HUDEP-2 (cell line): ENCODE measurements at regions not wholly inside any gene's neighbourhood (a gene's known extent, or its start where the extent isn't known, plus 50 kb on each side); places are given as distances from the start of the nearest gene placed in this dataset.
"Not testable (repeated sequence)": the region's sequence is repeated elsewhere in the genome, so short reads cannot be mapped to it uniquely, and the experiment has no call there.

Experiments
- DNase-seq, 76 experiments: peaks; one replicate each; lab custom pipeline; 2025; ENCODE audit not compliant: unreplicated experiment in 76 of 76; lab: John Stamatoyannopoulos, UW

GRCh38 chr5:107020626-107021025 lies 650.1 kb downstream of the EFNA5 start:
- no peak for DNase-seq

- DNase-seq: no peak
Measured at GRCh38 chr5:107017616-107018015, 653.1 kb downstream of the EFNA5 start.

- no peak for DNase-seq
Measured at GRCh38 chr5:107012371-107012770, 658.4 kb downstream of the EFNA5 start.

DNA sequence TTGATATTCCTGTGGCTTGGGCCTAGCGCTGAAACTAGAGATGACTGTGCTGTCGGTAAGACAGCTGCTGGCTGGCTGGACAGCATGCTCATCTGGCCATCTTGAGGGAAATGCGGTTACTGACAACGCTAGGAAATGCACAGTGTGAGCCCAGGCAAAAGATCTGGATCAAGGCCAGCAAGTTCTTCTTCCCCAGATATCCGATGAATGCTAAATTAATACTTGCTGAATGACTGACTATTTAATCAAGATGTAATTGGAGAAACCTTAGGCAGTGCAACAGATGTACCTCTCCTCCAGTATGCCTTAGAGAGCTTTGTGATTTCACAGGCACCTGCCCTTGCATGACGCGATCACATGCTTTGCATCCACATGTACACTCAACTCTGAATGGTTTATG lies 659.1 kb downstream of the EFNA5 start:
- DNase-seq: no peak

DNA sequence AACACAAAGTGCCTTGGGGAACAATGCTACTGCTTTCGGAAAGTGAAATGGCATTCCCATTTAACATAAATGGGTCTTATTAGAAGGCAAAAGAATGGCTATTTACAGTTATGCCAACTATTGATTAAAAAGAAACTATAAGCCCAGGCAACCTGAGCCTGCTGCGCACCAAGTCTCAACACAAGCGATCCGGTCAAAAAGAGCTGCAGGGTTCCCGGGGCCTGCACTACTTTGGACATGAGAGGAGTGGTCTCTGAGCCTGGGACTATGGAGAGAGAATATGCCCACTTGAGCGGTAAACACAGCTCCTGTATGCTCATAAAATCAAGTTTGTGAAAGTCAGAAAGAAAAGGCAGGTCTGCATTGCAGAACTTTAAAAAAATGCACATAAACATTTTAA lies 660.7 kb downstream of the EFNA5 start:
- no peak for DNase-seq

- DNase-seq: no peak
Measured at GRCh38 chr5:107005653-107006052, 665.1 kb downstream of the EFNA5 start.

- DNase-seq: no peak
Measured at GRCh38 chr5:107005161-107005560, 665.6 kb downstream of the EFNA5 start.

DNA sequence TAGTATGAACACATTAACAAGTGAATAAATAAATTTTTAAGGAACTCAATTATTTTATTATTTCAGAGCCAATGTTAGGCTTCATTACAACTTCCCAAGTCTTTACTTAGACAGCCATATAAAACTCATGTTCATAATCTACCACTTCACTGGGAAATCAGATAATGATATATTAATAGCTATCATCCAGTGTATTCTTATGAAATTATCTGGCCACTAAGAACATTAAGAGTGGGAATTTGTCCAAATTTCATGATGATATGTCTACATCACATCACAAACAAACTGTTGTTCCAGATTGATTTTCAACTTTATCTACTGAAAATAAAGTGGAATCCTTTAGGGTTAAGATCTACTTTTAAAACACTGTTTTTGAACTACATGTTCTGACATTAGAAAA lies 668.6 kb downstream of the EFNA5 start:
- DNase-seq: no peak

DNA sequence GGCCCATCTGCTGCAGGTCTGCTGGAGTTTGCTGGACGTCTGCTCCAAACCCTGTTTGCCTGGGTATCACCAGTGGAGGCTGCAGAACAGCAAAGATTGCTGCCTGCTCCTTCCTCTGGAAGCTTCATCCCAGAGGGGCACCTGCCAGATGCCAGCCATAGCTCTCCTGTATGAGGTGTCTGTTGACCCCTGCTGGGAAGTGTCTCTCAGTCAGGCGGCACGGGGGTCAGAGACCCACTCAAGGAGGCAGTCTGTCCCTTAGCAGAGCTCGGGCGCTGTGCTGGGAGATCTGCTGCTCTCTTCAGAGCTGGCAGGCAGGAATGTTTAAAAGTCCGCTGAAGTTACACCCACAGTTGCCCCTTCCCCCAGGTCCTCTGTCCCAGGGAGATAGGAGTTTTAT lies 671.2 kb downstream of the EFNA5 start:
- DNase-seq: not testable (repeated sequence)

DNA sequence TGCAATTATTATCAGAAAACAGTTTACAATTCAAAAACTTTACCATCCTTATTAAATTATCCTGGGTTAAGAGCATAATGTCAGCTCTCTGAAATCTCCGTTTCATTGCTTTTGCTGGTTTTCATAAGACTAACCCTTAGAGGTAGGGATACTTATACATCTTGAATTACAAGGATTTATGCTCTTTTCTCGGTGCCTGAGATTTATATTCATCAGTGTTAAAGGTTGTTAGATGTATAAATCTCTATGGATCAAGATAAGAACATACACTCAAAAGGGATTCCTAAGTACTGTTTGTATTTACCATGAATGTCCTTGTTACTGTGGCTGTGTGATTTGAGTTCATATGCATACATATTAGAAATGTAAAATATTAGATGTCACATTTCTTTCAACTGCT lies 684.7 kb downstream of the EFNA5 start:
- no peak for DNase-seq

GRCh38 chr5:106985174-106985573 lies 685.6 kb downstream of the EFNA5 start:
- DNase-seq: no peak

GRCh38 chr5:106979178-106979577 lies 691.6 kb downstream of the EFNA5 start:
- DNase-seq: not testable (repeated sequence)

GRCh38 chr5:106978582-106979165 lies 692.1 kb downstream of the EFNA5 start:
- not testable (repeated sequence) for DNase-seq

- DNase-seq: no peak
Measured at GRCh38 chr5:106976363-106976762, 694.4 kb downstream of the EFNA5 start.

DNA sequence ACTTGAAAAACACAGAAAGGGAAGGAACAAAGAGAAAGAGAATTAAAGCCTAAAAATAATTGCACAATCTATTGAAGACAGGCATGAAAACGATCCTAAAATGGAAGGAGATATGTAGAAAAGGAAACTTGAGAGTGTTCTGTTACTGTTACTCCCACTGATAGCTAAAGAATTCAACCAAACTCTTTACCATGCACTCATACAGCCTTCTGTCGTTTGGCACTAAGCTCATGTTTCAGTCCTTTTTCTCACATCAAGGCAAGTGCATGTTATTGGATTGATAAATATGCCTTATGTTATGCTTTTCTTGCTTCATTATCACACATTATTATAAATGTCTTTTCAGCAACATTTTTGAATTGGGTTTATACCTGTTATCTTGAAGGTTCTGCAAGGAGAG lies 696.5 kb downstream of the EFNA5 start:
- DNase-seq: no peak

DNA sequence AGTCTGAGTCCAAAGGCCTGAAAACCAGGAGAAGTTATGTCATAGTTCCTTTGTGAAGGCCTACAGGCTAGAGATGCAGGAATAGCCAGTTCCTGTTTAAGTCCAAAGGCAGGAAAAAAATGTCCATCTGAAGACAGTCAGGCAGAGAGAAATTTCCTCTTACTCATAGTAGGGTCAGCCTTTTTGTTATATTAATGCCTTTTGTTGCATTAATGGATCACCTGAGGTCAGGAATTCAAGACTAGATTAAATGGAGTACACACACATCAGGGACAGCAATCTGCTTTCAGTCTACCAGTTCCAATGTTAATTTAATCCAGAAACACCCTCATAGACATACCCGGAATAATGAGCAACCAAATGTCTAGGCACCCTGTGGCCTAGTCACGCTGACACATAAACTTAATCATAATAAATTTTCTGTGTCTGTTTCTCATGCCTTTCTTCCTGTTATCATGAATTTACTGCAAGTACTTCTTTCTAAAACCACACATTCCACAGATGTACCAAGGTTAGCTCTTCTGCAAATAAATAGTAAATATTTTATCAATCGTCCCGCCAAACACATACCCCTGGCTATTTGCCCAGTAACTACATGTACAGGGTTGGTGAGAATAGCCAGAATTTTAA lies 703.9 kb downstream of the EFNA5 start:
- DNase-seq: no peak

GRCh38 chr5:106964132-106964531 lies 706.6 kb downstream of the EFNA5 start:
- no peak for DNase-seq

- no peak for DNase-seq
Measured at GRCh38 chr5:106963630-106964029, 707.1 kb downstream of the EFNA5 start.

DNA sequence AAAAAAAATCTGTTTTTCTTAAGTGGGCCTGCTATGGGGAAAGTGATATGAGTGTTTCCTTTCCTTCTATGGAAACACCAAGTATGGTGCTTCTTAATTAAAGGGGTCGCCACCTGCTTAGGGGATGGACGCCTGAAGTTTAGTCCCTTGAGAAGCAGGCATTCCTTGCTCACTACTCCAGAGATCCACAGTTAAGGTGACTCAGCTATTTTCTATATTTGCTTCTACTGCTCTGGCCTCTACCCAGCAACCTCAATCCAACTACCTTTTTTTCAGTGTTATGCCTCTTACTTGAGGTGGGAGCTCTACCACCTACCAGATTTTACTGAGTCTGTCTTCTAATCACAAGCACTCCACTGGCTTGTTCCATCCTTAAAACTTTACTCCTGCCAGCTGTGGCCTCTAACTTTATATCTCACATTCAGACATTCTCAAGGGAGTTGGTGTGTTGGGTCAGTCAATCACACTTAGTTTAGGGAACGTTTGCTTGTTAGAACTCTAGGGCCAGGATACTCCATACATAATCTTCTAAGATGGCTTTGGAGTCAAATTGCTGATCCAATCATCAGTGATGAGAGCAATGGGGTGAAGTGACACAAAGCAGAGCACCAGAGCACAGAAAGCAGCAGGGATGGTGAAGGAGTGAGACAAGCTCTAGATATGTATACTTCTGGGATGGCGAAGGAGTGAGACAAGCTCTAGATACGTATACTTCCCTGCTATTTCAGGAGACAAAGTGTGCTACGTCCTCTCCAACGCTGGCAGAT lies 708.1 kb downstream of the EFNA5 start:
- DNase-seq: no peak

- no peak for DNase-seq
Measured at GRCh38 chr5:106959387-106959786, 711.4 kb downstream of the EFNA5 start.

DNA sequence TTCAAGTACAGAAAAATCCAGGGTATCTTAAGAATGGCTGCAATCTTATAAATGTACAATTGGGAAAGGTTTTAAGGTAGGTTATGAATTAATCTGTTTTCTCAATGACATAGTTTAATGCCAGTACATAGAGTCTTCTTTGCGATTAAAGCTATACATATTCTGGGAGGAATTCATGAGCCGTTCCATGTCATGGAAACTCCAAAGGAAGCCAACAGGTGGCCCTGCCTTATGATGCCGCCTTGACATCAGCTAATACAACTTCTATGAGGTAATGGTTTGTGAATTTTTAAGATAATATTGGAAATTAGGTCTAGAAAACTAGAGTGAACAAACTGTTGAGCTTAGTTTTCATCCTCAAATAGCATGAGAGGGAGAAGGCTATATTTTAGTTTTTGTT lies 713.4 kb downstream of the EFNA5 start:
- DNase-seq: no peak

DNA sequence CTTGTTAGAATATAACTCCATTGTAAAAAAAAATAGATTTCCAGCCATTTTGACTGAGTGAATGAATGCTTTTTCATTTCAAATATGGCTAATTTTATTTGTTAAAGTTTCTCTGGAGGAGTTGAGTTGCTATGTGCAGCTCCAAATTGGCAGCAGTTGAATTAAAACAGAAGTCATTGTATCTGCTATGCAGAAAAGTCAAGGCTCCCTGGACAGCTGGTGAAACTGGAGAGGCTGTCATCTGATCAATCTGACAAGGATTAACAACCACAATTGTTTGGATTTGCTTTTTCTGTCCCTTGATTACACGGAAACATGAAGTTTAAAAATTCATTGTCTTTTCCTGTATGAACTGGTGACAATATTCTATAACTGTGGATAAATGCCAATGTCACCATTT lies 713.9 kb downstream of the EFNA5 start:
- no peak for DNase-seq
